GM23248 (cell line): ENCODE measurements at regions not wholly inside any gene's neighbourhood (a gene's known extent, or its start where the extent isn't known, plus 50 kb on each side); places are given as distances from the start of the nearest gene placed in this dataset.

Experiments used
- EZH2 ChIP-seq: fragments of 200-600 bp; sonication (generic); IDR thresholded peaks from 2 replicates; pipeline ENCODE4 v1.6.1; 2018; ENCODE audit warnings: antibody characterized with exemption, mild to moderate bottlenecking; ENCODE audit not compliant: insufficient read depth, poor library complexity, severe bottlenecking
- EZH2phosphoT487 ChIP-seq: fragments of 200-600 bp; sonication (generic); IDR thresholded peaks from 2 replicates; pipeline ENCODE4 v1.6.1; 2018; ENCODE audit warnings: antibody characterized with exemption, moderate library complexity, mild to moderate bottlenecking, low read depth; ENCODE audit not compliant: insufficient read depth

GRCh38 chr14:58823312-58823711, 185.6 kb downstream of the DACT1 start:
- TF ChIP-seq EZH2 (no peak), EZH2phosphoT487 (no peak)
